Stimulated activated CD8-positive, alpha-beta memory T cell treated with anti-CD3 and anti-CD28 coated beads, Interleukin-2, amount 100 ng/mL, for 1 hour (primary cell): ENCODE measurements at regions not wholly inside any gene's neighbourhood (a gene's known extent, or its start where the extent isn't known, plus 50 kb on each side); places are given as distances from the start of the nearest gene placed in this dataset.
"Not testable (repeated sequence)": the region's sequence is repeated elsewhere in the genome, so short reads cannot be mapped to it uniquely, and the experiment has no call there.

Source experiments
- DNase-seq, 2 donors: peaks; one replicate each; pipeline ENCODE4 v3.0.0-alpha.2; 2020; ENCODE audit warnings: low read depth in 2 of 2

DNA sequence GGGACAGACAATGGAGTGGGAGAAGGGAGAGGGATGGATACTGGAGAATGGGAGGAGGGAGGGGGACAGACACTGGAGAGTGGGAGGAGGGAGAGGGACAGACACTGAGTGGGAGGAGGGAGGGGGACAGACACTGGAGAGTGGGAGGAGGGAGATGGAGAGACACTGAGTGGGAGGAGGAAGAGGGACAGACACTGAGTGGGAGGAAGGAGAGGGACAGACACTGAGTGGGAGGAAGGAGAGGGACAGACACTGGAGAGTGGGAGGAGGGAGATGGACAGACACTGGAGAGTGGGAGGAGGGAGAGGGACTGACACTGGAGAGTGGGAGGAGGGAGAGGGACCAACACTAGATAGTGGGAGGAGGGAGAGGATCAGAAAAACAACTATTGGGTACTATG, 426.7 kb upstream of the PMFBP1 start:
- DNase-seq = no peak

GRCh38 chr16:72597938-72598337, 426.0 kb upstream of the PMFBP1 start:
- DNase-seq = no peak

- DNase-seq = no peak
Measured at GRCh38 chr16:72596373-72596772, 424.4 kb upstream of the PMFBP1 start.

DNA sequence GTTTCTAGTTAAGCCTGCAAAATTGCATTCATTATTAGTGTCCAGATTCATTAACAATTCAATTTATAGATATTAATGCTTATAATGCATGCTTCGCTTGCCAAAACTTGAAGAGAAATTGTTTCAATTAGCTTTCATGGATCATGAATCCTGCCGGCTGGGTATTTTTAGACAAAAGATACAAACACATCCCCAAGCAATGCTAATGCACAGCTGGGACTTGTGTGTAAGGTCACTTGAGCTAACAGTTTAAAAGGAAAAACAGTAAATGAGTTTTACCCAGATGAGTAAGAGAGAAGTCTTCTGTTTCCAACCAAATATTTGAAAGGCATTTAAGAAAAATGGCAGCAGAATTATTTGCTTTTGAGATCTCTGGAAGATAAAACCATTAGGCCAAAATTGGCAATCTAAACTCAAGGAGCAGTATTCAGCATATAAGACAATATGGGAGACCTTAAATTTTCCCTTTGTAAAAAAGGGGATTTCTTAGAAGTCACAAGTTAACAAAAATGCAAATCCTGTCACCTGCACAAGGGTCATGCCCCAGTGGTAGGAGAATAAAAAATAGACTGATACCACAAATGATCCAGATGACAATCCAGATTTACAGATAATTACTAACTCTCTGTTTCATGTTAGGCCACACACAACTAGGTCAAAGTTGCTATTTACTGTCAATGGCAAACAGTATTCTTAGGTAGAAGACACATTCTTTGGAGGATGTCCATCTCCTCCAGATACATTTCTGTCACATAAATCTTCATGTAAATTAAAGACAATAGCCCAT, 418.4 kb upstream of the PMFBP1 start:
- DNase-seq = no peak

DNA sequence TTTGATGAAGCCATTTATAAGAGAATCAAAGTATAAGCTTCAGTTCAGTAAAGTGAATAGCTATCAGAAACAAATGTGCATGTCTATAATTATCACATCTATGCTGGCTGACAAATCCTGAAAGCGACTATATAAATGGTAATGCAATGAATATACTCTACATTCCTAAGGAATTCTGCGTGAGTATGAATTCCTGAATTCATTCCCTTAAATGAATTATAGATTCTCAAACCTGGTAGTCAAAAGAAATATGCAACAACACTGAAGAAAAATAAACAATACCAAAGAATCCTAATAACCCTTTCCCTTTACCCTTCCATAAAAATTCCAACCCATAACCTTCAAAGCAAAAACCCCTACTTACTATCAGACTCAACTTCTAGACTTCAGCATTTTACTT, 416.6 kb upstream of the PMFBP1 start:
- DNase-seq = no peak

DNA sequence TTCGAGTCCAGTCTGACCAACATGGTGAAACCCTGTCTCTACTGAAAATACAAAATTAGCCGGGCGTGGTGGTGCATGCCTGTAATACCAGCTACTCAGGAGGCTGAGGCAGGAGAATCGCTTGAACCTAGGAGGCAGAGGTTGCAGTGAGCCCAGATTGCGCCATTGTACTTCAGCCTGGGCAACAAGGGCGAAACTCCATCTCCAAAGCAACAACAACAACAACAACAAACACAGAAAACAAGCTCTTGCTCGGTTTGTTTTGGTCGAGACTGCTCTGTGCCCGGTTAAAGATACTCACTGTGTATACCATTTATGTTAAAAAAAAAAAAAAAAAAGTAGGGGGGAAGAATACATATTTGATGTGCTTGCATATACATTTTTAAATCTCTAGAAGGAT, 406.1 kb upstream of the PMFBP1 start:
- DNase-seq = not testable (repeated sequence)

- DNase-seq = no peak
Measured at GRCh38 chr16:72576189-72576588, 404.2 kb upstream of the PMFBP1 start.

DNA sequence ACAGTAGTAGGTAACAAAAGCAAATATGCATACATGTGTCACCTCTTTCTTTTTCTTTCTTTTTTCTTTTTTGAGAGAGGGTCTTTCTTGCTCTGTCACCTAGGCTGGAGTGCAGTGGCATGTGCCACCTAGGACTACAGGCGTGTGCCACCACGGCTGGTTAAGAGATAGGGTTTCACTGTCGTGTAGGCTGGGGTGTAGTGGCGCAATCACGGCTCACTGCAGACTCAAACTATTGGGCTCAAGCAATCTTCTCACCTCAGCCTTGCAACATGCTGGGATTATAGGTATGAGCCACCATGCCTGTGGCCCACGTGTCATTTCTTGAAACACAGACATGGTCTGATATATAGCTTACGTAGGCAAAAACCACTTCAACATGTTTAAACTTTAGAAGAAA, 397.7 kb upstream of the PMFBP1 start:
- no peak for DNase-seq

GRCh38 chr16:72568502-72568901, 396.5 kb upstream of the PMFBP1 start:
- DNase-seq = no peak

- DNase-seq = no peak
Measured at GRCh38 chr16:72566174-72566573, 394.2 kb upstream of the PMFBP1 start.

GRCh38 chr16:72565106-72565505, 393.2 kb upstream of the PMFBP1 start:
- no peak for DNase-seq

DNA sequence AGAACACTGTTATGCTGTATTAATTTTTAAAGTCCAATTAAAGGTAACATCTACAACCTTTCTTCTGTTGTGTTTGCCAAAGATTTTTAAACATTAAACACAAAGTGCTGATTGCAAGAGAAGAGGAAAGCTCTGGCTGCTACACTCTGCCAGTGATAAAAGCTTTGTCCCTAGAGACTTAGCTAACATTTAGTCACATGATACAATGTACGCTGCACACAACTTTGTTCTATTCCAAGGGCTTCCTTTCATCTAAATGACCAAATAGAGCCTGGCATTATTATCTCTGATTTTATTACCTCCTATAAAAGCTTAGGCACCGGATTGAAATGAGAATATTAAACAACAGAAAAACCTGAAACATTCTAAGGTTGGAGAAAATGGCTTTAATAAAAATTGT, 388.7 kb upstream of the PMFBP1 start:
- no peak for DNase-seq

DNA sequence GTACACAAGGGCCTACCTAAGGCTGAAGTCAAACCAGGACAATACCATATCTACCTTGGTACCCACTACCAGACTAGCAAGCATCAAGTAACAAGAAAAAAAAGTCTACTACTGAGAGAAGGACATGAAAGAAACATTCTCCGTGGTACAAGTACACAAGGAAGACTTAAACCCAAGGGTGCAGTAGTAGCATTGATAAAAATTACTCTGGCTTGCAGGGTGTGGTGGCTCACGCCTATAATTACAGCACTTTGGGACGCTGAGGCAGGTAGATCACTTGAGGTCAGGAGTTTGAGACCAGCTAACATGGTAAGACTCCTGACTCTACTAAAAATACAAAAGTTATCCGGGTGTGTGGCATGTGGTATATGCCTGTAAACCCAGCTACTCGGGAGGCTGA, 386.5 kb upstream of the PMFBP1 start:
- DNase-seq = no peak

- no peak for DNase-seq
Measured at GRCh38 chr16:72554935-72555334, 383.0 kb upstream of the PMFBP1 start.

GRCh38 chr16:72552654-72553053, 380.7 kb upstream of the PMFBP1 start:
- DNase-seq = no peak

GRCh38 chr16:72551649-72552048, 379.7 kb upstream of the PMFBP1 start:
- DNase-seq = no peak

DNA sequence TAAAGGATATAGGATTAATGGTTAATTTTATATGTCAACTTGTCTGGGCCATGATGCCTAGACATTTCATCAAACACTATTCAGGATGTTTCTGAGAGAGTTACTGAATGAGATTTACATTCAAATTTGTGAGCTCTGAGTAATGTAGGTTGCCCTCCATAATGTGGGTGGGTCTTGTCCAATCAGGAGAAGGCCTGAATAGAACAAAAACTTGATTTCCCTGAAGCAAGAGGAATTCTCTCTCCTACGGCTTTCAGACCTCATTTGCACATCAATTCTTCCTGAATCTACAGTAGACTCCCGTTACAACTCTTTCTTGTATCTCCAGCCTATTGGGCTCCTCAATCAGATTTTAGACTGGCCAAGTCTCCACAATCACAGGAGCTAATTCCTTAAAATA, 377.9 kb upstream of the PMFBP1 start:
- no peak for DNase-seq

DNA sequence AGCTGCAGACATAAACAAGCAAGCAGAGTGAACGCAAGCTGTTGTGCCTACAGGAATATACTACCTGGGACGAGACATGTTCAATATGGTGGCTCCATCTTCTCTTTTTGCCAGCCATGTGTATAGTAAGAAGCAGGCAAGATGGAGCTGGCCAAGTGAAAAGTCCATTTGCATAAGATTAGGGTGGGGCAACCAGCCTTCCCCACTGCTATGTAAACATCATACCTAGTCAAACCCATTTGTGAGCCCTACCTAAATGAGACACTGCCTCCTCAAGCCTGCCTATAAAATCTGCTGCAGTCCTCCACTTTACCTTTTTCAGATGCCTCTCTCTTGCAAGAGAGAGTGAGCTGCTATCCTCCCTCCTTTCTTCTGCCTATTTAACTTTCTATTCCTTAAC, 370.1 kb upstream of the PMFBP1 start:
- DNase-seq = no peak

GRCh38 chr16:72537664-72538063, 365.7 kb upstream of the PMFBP1 start:
- DNase-seq = no peak

DNA sequence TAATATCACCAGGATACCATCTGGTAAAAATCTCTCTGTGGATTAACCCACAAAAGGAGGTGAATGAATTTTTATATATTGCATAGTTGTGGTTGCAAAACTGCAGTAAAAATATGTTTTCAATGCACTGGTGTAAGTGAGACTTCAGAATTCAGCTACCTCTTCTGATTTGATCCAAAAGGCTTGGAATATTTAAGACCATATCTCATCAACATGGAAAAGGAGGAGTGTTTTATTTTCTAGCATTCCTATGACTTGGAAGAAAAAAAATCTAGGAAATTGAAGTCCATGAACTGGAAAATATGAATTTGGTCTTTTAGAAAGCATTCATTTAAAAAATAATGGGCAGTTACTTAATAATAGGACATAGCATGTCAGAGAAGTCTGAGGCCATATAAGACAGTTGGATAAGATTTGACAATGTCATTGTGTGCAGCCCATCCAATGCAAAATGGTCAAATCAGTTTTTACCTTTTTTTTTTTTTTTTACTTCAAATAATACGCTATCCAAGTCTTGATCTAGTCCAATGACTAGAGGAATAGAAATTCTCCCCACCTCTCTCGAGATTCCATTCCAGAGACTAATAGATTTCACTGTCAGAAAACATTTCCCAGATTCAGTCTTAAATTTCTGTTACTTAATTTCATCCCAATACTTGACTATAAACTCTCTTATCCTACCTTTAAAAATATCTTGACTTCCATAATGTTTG, 364.9 kb upstream of the PMFBP1 start:
- no peak for DNase-seq

DNA sequence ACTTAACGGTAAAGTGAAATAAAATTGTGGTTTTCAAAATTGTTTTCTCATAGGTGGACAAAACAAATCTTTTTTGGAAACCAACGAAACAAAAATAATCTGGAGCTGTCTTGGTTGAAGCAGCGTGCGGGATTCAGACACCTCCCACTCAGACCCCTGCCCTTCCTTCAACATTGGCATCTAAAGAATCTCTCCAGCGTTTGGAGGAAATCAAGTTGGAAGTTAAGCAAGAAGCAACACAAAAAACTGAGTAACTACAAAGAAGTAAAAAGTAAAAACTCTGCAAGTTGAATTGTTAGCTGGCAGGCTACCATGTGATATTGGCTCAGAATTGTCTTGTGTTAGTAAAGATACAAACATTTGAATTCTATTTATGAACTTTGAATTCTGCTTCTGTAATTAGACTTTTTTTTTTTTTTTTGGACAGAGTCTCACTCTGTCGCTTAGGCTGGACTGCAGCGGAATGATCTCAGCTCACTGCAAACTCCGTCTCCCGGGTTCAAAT, 361.0 kb upstream of the PMFBP1 start:
- no peak for DNase-seq

- no peak for DNase-seq
Measured at GRCh38 chr16:72530434-72530833, 358.5 kb upstream of the PMFBP1 start.

DNA sequence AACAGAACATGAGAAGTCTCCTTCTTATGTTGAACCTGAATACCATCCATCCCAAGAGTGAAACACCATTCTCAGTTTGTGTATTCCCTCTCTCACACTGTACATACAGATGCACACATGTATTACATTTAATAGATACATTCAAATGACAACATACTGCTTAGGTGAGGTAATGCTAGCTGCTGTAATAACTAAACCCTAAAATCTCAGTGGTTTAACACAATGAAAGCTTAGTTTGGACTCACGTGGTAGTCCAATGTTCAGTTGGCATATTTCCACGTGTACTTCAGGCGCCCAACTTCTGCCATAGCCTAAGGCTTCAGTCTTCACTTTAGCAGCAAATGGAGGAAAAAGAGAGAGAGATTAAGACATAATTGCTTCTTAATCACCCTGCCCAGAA, 351.1 kb upstream of the PMFBP1 start:
- no peak for DNase-seq
